ENCODE measurements at regions not wholly inside any gene's neighbourhood (a gene's known extent, or its start where the extent isn't known, plus 50 kb on each side); places are given as distances from the start of the nearest gene placed in this dataset.
"Not testable (repeated sequence)": the region's sequence is repeated elsewhere in the genome, so short reads cannot be mapped to it uniquely, and the experiment has no call there.

DNA sequence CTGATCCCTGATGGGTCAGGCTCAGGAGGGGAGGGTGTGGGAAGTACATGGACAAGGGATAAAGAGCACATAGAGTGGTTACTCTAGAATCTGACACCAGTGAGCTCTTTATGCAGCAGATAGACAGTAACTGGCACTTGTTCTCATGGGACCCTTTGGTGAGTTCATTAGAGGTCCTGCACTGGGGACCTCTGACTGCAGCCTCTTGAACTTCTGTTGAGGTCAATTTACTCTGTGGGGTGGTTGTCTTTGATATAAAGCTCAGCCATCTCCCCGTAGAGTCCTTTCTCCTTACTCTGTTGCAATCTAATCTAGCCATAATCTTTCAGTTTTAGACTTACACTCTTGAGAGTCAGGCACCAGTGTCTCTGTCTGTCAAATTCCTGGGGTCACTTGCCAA lies 222.4 kb downstream of the GPAT3 start:
- no peak for DNase-seq

DNA sequence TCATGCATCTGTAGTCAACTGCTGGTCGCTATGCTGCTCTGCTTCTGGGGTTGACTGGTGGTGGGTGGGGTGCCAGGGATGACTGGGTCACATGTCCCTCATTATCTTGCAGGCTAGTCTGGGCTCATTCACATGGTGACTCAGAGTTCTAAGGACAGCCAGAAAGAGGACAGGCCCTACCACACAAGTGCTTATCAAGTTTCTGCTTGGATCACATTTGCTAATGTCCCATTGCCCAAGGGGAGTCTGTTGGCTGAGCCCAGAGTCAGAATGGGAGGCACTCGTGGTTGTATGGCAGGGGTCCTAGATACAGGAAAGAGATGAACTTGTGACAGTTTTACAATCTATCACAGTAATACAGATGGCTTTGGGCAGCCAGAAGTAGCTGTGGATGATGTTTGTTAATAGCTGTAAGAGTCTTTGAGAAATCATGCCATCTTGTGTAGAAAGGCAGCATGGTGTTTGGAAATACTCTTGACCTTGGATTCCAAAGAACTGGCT lies 221.3 kb downstream of the GPAT3 start:
- no peak for DNase-seq

DNA sequence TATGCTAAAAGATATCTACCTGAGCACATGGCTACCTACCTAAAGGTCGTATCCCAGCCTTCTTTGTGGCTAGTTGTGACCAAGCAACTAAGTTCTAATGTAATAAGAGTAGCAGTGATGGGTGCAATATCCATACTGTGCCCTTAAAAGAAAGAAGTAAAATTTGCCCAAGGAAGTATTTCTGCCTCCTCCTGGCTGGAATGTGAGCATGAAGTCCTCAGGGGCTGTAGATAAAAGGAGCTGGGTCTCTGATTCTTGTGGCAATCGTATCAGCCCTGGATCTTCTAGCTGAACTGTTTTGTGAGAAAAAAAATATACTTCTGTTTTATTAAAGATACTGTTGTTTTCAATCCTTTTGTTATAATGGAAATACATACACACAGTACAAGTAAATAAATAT lies 217.4 kb downstream of the GPAT3 start:
- no peak for DNase-seq

DNA sequence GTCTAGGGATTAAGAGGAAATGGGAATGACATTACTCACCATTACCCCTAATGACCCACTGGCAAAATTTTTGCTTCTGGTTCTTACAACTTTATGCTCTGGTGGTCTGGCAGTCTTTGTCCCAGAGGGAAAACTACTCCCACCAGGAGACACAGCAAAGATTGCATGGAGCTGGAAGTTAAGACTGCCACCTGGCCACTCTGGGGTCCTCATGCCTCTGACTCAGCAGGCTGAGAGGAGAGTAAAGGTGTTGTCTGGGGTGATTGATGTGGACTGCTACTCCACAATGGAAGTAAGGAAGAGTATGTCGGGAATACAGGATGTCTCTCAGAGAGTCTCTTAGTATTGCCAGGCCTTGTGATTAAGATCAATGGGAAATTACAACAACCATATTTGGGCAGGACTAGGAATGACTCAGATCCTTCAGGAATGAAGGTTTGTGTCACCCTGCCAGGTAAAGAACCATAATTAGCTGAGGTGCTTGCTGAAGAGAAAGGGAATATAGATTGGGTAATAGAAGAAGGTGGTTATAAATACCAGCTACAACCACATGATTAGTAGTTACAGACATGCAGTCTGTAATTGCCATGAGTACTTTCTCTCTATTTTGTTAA lies 215.5 kb downstream of the GPAT3 start:
- DNase-seq: no peak

DNA sequence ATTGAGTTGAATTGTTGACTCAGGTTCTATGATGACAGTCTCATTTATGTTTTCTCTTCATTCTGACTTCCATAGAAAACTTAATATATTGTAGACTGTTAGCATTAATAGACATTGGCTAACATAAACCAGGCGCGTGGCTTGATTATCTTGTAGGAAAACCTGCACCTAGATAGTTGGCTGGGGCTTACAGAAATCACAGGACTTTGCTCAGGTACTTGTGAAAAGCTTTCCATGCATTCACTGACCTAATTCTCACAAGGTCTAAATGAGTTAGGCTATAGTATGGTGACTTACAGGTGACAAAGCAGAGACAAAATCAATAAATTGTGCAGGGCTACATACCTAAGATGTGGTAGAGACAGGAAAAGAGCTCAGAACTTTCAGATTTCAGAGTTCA lies 212.8 kb downstream of the GPAT3 start:
- DNase-seq: no peak

DNA sequence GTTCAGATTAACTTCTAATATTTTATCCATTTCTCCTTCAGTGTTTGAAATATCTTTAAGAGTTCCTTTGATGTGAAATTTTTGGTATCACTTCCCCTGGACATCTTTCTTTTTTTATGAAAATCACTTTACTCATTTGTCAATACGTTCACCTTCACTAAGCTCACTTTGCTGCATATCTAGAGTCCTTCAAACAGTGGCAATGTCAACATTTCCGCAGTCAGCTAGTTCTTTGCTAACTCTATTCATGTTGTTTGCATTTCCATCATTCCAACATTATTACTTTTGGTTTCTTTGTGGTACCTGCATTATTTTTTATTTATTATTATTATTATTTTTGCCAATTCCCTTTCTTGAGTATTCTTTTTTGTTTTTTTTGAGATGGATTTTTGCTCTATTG lies 203.0 kb downstream of the GPAT3 start:
- no peak for DNase-seq

DNA sequence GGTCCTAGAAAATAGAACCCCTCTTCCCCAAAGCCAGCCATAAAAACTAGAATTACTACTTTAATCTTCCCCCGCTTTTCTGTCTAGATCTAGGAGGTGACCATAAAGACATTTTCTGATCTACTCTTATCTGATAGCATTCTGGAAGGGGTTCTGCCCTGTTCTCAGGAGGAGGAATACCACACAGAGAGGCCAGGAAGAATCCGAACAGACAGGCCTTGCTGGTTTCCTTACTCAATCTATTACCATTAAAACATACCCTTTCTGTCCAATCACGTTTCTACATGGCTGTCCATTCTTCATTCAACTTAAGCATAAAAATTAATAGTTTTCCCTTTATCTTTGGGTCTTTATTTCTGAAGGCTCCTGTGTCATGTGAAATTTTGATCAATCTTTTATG lies 198.7 kb downstream of the GPAT3 start:
- no peak for DNase-seq

DNA sequence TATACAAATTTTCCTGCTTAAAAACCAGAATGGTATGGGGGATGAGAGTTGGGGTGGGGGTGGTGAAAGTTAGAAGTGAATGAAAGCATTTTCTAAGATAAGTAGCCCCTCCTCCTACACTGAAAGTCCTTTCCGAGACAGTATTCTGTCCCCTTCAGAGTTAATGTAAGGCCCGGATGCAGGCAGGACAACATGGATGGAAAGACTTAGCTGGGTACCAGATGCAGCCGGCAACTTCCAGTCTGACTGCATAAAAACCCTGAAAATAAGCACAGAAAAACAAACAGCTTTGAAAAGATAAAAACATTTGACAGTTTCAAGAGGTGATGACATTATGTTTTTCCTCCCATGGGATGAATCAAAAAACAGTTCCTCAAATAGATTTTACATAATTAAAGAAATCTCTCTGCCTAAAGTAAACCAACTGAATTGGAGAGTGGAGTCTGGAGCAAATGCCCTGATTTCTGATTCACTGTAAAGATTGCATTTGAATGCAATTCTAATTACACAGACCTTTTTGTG lies 196.3 kb downstream of the GPAT3 start:
- DNase-seq: no peak

DNA sequence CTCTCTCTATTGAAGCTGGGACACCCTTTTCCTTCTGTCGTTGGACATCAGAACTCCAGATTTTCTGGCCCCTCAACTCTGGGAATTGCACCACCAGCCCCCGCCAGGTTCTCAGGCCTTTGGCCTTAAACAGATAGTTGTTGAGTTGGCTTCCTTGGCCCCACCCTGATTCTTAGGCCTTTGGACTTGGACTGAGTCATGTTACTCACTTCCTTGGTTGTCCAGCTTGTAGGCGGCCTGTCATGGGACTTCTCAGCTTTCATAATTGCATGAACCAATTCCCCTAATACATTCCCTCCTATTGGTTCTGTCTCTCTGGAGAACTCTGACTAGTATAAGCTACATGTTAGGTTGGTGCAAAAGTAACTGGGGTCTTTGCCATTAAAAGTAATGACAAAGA lies 195.7 kb downstream of the GPAT3 start:
- no peak for DNase-seq

DNA sequence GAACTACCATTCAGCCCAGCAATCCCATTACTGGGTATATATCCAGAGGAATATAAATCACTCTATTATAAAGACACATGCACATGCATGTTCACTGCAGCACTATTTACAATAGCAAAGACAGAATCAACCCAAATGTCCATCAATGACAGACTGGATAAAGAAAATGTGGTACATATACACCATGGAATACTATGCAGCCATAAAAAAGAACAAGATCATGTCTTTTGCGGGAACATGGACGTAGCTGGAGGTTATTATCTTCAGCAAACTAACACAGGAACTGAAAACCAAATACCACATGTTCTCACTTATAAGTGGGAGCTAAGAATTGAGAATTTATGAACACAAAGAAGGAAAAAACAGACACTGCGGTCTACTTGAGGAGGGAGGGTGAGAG lies 195.1 kb downstream of the GPAT3 start:
- DNase-seq: not testable (repeated sequence)

DNA sequence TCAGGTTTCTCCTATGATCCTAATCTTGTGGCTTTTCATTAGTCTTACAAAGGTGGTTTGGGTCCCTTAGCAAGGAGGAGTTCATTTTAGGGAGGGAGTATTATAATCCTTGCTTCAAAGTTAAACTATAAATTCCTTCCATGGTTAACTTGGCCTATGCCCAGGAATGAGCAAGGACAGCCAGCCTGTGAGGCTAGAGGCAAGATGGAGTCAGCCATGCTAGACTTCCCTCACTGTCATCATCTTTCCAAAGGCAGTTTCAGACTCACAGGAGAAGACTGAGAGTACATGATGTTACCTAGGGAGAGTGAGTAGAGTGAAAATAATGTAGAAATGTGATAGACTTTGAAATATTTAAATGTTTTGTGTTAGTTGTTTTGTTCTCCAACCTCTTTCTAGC lies 192.3 kb downstream of the GPAT3 start:
- DNase-seq: no peak

DNA sequence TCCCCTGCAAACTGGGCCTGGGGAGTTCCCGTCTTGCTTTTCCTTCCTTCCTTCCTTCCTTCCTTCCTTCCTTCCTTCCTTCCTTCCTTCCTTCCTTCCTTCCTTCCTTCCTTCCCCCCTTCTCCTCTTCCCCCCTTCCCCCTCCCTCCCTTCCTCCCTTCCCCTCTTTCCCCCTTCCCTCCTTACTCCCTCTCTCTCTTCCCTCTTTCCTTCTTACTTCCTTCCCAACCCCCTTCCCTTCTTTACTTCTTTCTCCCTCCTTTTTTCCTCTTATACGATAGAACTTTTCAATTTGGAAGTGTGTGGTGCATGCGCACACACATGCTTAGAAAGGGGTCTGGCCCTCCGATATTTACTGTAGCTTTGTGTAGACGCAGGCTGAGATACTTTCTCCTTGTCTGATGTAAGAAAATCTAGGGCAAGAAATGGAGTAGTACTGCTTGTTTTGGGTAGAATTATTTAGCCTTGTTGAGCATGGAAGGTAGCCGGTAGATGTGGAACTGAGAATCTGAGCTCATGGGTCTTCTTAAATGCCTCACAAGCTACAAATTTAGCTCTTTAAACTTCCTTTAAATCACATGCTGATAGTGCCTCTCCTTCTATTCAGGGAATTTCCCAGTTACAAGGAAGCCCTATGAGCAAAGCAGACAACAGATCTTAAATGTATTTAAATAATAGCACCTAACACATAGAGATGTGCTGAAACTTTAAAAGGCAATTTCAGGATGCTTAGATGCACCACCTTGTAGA lies 189.6 kb downstream of the GPAT3 start:
- DNase-seq: no peak

DNA sequence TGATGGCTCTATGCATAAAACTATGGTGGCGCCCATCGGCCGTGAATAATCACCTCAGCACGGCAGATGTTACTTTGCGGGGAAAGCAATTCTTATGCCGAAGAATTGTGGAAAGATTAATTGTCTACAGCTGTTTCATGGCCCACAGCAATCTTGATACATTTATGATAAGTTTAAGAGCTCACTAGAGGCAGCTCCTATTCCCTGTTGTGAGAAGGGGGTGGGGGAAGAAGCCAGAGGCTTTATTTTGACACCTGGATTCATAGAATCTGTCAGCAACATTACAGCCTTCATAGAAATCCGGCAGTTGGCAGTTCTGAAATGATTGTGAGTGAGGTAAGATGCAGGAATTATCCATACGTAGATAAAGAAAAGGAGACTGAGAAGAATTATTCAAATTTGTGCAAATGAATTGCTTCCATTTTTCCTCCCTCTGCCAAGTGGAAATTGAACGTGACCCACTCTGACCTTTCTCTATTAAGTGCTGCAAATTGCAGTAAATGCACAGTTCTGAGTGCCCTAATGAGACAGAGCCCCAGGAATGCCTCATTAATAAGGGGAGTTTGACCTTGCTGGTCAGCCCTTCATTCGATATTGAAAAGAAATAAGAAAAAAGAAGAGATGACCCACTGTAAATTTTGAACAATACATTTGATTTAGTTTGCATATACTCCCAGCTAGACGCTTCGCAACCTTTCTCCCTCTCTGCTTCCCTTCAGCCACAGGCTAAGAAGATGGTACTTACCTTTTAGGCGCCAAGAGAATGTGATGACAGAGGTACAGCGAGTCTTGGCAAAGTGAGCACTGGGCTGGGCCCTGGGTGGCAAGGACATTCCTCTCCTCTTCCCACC lies 188.8 kb downstream of the GPAT3 start:
- no peak for DNase-seq

DNA sequence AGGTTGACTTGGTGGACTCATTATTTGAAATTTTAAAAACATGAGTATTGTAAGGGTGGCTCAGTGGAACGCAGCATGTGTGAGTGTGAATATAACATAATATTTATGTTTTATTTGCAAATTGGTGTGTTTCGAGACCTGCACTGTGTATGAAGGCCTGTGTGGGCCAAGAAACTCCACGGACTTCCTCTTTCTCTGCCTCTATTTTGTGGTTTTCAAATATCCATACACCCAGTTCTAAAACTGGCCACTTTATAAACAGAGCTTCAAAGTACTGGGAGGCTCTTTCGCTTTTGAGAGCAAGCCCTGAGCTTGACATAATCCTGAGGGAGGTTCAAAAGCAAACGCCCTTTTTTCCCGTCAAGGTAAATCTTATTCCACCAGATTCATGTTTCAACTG lies 187.7 kb downstream of the GPAT3 start:
- DNase-seq: no peak

DNA sequence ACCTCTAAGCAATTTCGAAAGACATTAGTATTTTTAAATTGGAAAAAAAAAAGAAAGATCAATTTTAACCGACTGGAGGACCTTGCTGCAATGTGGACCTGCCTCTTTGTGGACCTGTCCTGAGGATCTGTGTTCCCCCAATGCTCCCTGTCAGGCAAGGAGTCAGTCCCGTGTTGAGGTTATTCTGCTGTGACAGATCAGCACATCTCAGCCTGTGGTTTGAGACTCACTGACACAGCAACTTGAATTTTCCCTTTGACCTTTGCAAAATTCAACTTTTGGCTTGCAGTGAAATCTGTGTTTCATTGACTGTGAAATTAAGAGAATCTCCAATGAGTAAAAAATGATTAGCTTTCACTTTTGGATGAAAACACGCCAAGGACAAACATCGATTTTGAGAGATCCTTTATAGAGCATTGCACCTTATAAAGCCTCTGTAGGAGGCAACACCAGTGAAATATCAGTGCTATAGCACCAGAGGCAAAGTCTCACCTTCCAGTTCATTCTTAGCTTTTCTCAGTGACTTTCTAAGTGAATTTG lies 186.9 kb downstream of the GPAT3 start:
- no peak for DNase-seq

DNA sequence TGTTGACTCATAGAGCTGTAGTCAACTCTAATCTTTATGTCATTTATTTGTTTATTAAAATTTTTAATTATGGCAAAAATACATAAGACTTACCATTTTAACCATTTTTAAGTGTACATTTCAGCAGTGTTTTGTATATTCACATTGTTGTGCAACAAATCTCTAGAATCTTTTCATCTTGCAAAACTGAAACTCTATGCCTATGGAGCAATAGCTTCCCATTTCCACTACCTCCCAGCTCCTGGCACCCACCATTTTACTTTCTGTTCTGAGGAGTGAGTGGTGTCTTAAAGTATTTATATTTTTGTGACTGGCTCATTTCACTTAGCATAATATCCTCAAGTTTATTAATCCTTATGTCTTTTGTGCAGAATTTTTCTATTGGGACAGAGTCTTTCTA lies 181.0 kb downstream of the GPAT3 start:
- no peak for DNase-seq

DNA sequence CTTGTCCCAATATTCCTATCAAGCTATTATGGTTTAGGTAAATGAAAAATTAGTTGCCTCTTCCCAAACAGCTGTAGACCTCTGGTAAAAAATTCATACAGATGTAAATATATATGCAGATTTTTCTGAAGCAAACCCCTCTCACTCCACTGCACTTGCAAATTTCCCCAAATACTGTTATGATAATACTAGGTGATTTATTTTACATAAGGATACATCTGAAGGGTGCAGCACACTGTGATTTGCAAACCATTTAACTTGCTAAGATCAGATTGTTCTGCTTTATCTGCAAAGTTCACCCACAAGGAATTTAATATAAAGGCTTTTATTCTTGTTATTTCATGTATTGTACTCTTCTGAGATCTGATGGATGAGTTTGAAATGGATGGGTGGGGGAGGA lies 177.0 kb downstream of the GPAT3 start:
- no peak for DNase-seq

DNA sequence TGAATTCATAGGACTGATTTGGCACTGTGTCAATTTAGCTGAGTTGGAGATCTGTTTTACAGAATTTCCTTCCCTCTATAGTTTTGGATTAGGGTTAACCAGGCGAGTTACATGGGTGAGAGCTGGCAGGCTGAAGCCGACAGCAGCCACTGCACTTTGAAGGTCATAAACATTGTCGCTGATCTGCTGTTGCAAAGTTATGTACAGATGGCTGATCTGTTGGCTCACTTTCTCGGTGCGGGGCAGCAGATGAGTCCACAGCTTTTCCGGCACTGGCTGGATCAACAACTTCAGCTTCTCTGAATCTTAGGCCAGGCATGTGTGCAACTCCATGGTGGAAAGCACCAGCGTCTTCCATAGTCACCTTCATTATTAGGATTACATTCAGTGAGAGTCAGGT lies 173.7 kb downstream of the GPAT3 start:
- no peak for DNase-seq

DNA sequence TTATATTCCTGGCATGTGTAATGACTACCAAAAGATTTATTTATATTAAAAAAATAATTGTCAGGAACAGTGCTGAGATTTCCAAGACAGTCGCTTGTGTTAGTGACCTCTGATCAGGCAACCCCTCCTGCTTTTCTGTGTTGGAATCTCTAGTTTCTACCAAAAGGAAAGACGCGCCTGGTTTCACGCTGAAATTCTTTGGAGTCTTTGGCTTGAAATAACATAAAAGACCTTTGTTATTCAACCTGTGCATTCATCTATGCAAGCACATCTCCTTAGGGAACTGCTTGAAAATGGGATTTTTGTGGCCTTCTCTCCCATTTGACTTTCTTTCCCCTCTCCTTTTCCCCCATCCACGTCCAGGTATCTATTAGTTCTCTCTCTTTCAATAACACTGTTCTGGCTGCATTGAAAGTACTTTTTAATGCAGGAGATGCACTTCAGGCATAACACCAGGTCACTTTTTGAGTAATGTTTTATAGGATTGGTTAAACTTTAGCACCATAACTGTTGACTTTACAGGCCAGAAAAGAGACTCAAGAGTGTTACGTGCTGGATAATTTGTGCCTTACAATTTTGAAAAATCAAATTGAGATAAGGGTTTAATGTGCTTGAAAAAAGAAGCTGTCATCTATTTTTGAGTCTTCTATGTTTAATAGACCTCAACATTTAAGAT lies 172.7 kb downstream of the GPAT3 start:
- no peak for DNase-seq

DNA sequence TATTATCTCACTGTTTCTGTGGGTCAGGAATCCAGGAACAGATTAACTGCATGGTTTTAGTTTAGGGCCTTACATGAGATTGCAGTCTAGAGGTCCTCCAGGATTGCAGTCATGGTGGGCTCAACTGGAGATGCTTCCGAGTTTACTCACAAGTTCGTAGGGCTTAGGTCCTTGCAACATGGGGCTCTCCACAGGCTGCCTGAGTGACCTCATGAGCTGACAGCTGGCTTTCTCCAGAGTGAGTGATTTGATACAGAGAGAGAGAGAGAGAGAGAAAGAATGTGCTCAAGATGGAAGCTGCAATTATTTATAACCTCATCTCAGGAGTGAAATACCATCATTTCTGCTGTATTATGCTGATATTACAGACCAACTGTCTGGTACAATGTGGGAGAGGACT lies 168.9 kb downstream of the GPAT3 start:
- DNase-seq: no peak

DNA sequence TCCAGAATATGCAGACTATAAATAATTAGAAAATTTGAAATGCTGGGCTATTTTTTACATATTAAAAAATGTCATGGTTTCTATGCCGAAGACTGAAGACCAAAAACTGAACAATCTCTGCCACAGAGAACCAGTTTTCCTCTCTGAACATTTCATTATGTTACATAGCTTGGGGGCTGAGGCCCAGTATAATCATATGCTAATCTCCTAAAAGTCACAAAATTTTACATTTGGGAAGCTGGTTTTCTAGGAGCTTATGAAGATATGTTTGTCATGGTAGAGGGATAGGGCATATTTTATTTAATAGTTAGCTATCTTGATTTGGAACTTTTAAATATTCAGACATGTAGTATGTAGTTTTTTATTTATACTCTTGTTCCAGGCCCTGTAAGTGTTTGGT lies 167.8 kb downstream of the GPAT3 start:
- DNase-seq: no peak

DNA sequence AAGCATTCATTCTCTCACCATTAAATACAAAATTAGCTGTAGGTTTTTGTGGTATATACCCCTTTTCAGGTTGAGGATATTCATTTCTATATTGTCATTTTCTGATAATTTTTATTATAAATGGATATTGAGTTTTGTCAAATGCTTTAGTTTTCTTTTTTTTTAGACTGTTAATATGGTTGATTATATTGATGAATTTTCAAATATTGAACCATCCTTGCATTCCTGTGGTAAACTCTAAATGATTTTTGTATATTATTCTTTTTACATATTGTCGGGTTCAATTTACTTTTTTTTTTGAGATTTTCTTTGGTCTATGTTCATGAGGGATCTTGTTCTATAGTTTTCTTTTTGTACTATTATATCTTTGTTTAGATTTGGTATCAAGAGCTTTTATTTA lies 165.1 kb downstream of the GPAT3 start:
- DNase-seq: no peak

DNA sequence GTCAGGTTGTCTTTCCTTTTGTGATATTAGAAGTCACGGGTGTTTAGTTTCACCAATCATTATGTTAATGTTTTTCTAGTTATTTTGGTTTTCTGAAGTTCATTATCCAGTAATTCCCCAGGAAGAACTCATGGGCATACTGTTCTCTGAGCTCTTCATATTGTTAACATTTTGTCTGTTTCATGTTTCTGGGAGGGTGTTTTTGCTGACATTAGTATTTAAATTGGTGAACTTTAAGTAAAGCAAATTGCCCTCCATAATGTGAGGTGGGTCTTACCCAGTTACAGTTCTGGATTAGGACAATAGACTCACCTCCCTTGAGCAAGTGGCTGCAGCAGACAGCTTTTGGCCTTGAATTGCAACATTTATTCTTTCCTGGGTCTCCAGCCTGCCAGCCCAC lies 163.4 kb downstream of the GPAT3 start:
- DNase-seq: no peak

Measured in activated CD4-positive, alpha-beta T cell treated with anti-CD3 and anti-CD28 coated beads, Interleukin-2, Interleukin-6, amounts not matched to agents 100 ng/mL and 50 ng/mL, durations not matched to agents 16 hours and 8 hours (primary cell).